Breast epithelium (tissue), 3 donors: ENCODE measurements at regions not wholly inside any gene's neighbourhood (a gene's known extent, or its start where the extent isn't known, plus 50 kb on each side); places are given as distances from the start of the nearest gene placed in this dataset.

Experiments used
- CTCF ChIP-seq, 3 donors: fragments of 450-650 bp; IDR thresholded peaks; one replicate each; pipeline ENCODE4 v1.5.1; 2016 to 2017; ENCODE audit warnings: antibody characterized with exemption in 3 of 3, mild to moderate bottlenecking in 3 of 3, moderate library complexity in 3 of 3
- POLR2A ChIP-seq: fragments of 450-650 bp; IDR thresholded peaks from one replicate; pipeline ENCODE4 v1.6.1; 2016; ENCODE audit warnings: antibody characterized with exemption, mild to moderate bottlenecking, moderate library complexity

- TF ChIP-seq CTCF (IDR thresholded peaks at IDR 0.05) (no peak), POLR2A (no peak)
These were observed 260.4 kb upstream of the GPR149 start for GRCh38 chr3:154690413-154690812.
